ENCODE measurements at regions not wholly inside any gene's neighbourhood (a gene's known extent, or its start where the extent isn't known, plus 50 kb on each side); places are given as distances from the start of the nearest gene placed in this dataset.

DNA sequence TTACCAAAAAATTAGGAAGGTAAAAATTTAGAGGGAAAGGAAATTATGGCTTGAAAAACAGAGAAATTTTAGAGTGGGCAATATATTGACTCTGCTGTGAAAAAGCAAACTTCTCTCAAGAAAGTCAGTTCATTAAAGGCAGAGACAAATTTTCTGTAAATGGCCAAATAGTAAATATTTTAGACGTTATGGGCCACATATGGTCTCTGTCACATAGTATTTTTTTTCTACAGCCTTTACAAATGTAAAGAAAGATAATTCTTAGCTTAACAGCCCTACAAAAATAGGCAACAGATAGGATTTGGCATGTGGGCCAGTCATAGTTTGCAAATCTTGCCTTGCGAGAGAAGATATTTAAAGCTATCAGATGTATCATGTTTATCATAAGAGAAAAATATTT lies 1750.4 kb downstream of the SUCLG1 start:
- POLR2A ChIA-PET: interaction anchor here (0.6 kb wide), 1 partner anchor 27 kb away, joined by 4 read pairs; no protein-coding TSS in a partner anchor
- no peak for DNase-seq (ENCODE audit: extremely low spot score)
- TF ChIP-seq, protein P1, sequence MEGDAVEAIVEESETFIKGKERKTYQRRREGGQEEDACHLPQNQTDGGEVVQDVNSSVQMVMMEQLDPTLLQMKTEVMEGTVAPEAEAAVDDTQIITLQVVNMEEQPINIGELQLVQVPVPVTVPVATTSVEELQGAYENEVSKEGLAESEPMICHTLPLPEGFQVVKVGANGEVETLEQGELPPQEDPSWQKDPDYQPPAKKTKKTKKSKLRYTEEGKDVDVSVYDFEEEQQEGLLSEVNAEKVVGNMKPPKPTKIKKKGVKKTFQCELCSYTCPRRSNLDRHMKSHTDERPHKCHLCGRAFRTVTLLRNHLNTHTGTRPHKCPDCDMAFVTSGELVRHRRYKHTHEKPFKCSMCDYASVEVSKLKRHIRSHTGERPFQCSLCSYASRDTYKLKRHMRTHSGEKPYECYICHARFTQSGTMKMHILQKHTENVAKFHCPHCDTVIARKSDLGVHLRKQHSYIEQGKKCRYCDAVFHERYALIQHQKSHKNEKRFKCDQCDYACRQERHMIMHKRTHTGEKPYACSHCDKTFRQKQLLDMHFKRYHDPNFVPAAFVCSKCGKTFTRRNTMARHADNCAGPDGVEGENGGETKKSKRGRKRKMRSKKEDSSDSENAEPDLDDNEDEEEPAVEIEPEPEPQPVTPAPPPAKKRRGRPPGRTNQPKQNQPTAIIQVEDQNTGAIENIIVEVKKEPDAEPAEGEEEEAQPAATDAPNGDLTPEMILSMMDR (IDR thresholded peaks at IDR 0.05; ENCODE audit: control extremely low read depth, extremely low read depth, low read depth, missing control alignments): no peak
- CTCF ChIA-PET: interaction anchor here (0.7 kb wide), 1 partner anchor 13 kb away, joined by 3 read pairs; no protein-coding TSS in a partner anchor

DNA sequence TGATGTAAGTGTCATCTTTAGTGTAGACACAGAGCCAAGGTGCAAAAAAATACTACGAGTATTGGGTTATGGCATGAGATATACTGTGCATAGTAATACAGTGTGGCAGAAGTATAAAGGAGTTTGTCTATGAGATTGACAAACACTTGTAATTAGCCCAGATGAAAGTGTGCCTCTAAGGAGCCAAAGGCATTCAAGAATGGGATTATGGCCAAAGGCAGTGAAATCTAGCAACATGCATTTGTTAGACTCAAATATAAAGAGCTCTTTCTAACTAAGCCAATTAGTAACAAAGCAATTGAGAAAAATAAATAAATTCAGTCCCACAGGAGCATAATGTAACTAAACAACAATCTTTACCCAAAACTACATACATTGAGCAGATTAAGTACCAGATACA lies 1761.8 kb downstream of the SUCLG1 start:
- CTCF ChIA-PET: no interaction called here
- POLR2A ChIA-PET: no interaction called here
- DNase-seq (ENCODE audit: extremely low spot score): no peak
- TF ChIP-seq, protein P1 (IDR thresholded peaks at IDR 0.05; ENCODE audit: control extremely low read depth, extremely low read depth, low read depth, missing control alignments): no peak

DNA sequence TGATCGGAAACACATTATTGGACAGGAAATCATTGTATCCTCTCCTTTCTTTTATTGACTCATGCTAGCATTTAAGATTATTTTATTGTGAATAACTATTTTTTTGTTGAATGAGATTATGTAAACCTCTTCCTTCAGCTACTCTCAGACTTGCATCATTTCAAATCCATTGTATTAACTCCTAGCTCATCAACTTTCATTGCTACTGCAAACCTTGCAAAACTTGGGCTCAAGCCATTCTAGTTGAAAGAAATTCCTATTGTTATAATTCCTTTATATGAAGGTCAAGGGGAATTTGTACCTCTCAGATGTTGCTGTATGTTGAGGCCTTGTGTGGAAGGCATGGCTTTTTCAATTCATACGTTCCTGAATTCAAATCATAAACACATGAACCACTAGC lies 1764.6 kb downstream of the SUCLG1 start:
- ChIA-PET CTCF (no interaction called here), POLR2A (no interaction called here)
- TF ChIP-seq, protein P1 (IDR thresholded peaks at IDR 0.05; ENCODE audit: control extremely low read depth, extremely low read depth, low read depth, missing control alignments): no peak
- DNase-seq (ENCODE audit: extremely low spot score): no peak

DNA sequence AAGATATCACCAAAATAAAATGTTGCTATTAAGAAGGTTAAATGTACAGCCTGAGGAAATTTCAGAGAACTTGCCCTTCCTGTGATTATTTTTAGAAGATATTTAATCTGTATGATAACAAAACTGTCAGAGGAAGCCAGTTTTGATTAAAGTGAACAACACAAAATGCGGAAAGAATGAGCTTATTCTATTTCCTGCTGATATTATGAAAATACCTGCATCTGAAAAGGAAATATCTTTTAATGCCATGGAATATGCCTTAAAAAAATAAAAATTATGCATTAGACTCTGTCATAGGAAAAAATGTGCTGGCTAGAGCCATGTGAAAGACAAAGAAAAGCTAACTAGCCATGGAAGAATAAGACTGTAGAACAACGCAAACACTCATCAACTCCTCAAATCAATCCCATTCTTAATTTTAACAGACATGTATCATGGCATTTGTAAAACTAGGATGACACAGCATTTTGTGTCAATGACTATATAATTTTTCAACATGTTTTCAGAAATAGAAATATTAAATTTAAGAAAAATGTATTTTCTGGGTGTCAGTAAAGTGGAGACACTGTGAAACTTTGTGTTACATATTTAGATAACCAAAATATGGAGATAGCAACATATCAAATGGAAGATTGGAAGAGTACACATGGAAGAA lies 1768.2 kb downstream of the SUCLG1 start:
- ChIA-PET POLR2A (no interaction called here), CTCF (no interaction called here)
- no peak for DNase-seq (ENCODE audit: extremely low spot score)
- TF ChIP-seq, protein P1 (IDR thresholded peaks at IDR 0.05; ENCODE audit: control extremely low read depth, extremely low read depth, low read depth, missing control alignments): no peak

DNA sequence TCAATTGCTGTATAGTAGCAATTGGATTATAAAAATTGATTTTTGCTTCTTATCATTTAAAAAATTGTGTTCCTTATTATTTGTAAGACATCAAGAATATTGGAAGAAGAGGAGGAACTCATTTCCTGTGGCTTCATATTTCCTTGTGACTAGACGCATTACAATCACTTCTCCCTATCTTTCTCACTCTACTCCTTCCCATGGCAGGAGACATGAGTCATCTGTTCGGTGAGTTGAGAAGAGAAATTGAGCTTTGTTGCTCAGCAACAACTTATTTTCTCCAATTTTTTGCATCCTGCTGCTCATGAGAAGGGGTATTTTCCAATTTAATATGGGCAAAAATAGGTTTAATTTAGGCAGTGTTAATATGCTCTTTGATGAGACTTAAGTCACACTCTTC lies 1783.9 kb downstream of the SUCLG1 start:
- DNase-seq (ENCODE audit: extremely low spot score): no peak
- ChIA-PET CTCF (no interaction called here), POLR2A (no interaction called here)
- TF ChIP-seq, protein P1 (IDR thresholded peaks at IDR 0.05; ENCODE audit: control extremely low read depth, extremely low read depth, low read depth, missing control alignments): no peak

DNA sequence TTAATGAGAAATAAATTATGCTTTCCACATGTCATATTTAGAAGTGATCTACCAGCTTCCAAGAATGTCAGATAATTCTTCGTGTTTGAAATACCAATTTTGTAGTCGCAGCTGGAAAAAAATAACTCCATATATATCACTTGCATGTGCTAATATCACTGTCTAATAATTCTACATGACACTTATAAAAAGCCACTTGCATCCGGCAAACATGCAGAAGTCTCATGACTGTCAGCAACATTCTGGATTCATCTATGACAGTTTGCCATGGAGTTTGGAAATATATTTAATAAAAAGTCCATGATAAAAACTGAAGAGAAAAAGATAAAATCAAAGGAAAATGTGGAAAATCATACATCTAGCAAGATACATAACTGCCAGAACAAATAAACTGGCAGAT lies 1784.4 kb downstream of the SUCLG1 start:
- no peak for DNase-seq (ENCODE audit: extremely low spot score)
- CTCF ChIA-PET: interaction anchor here (0.8 kb wide), 1 partner anchor 10 kb away, joined by 3 read pairs; no protein-coding TSS in a partner anchor
- TF ChIP-seq, protein P1 (IDR thresholded peaks at IDR 0.05; ENCODE audit: control extremely low read depth, extremely low read depth, low read depth, missing control alignments): no peak
- POLR2A ChIA-PET: no interaction called here
